GM19025 (cell line): ENCODE measurements at regions not wholly inside any gene's neighbourhood (a gene's known extent, or its start where the extent isn't known, plus 50 kb on each side); places are given as distances from the start of the nearest gene placed in this dataset.

Experiments used
- ATAC-seq: cut with Tn5 transposase; IDR thresholded peaks from one replicate; pipeline ENCODE4 v1.9.1; 2021; ENCODE audit warnings: mild to moderate bottlenecking, low read depth, moderate library complexity; ENCODE audit not compliant: unreplicated experiment

GRCh38 chr18:25962919-25963318, 127.5 kb downstream of the SS18 start:
- ATAC-seq: no peak

DNA sequence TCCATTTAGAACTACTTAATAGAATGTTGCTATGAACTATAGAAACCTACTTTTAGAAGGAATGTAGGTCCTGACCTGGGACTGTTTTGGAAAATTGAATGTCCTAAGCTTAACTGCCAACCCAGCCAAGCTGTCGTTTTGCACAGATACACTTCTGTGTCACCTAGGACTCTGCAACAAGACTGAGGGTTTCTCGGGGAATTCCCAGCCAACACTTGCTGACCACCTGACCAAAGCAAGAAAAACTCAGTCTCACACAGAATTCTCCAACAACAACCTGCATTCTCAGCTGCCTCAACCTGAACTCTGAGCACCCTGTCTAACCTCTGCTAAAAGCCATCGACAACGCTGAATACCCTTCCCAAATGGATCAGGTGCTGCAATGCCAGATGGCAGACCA, 128.2 kb downstream of the SS18 start:
- no peak for ATAC-seq

DNA sequence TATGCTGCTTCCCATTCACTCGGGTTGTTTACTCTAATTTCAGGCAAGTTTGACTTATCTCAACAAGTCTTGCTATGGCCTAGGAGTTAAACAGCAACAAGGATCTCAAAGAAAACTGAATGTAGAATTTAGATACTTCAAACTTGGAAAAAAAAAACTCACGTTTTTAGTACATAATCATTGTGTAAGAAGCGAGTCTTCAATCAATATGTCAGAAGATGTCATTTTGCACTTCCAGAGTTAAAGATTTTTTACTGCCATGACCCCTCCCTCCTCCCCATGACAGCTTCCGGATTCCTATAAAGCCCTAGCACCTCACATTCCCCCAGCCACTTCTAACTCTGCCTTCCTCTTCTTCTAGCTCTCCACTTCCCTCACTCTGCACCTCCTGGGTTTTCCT, 133.4 kb downstream of the SS18 start:
- ATAC-seq: no peak

DNA sequence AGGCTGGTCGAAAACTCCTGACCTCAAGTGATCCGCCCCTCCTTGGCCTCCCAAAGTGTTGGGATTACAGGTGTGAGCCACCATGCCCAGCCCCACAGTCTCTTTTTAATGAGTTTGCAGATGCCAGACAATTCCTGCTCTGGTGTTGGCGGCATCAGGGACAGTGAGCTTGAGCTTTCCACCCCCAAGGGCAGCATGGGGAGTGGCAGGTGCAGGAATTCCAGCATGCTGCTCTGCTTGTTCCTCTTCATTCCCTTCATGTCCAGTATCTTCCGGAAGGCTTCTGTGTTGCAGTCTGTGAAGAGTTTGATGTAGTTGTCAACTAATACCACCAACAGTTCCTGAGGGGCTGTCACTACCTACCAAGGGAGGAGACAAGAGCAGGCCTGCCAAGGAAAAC, 137.3 kb downstream of the SS18 start:
- ATAC-seq: no peak

DNA sequence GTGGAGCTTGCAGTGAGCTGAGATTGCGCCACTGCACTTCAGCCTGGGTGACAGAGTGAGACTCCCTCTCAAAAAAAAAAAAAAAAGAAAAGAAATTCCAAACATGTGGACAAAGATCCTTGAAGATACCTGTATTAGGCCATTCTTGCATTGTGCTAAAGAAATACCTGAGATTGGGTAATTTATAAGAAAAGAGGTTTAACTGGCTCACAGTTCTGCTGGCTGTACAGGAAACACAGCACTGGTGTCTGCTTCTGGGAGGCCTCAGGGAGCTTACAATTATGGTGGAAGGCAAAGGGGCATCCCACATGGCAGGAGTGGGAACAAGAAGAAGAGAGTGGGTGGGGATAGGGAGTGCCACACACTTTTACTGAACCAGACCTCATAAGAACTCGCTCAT, 140.1 kb downstream of the SS18 start:
- no peak for ATAC-seq

GRCh38 chr18:25946540-25946939, 143.9 kb downstream of the SS18 start:
- no peak for ATAC-seq

GRCh38 chr18:25935356-25935755, 155.1 kb downstream of the SS18 start:
- no peak for ATAC-seq

GRCh38 chr18:25931126-25931525, 159.3 kb downstream of the SS18 start:
- no peak for ATAC-seq

DNA sequence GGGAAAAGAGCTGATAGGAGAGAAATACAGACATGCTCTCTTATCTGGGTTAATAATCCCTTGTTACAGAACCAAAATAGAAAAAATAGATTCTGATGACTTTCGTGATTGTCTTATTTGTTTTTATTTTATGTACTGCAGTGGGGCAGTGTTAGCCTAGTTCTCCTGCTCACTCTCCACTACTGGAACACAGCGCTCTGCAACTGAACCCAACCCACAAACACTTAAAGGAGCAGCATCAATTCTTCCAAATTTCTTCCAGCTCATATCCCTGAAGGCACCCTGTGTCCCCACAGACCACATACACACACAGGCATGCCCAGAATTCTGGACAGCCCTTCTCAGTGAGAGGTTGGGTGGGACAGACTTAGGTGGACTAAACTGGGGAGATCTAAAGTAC, 160.6 kb downstream of the SS18 start:
- ATAC-seq: no peak

GRCh38 chr18:25927830-25928229, 162.6 kb downstream of the SS18 start:
- no peak for ATAC-seq

DNA sequence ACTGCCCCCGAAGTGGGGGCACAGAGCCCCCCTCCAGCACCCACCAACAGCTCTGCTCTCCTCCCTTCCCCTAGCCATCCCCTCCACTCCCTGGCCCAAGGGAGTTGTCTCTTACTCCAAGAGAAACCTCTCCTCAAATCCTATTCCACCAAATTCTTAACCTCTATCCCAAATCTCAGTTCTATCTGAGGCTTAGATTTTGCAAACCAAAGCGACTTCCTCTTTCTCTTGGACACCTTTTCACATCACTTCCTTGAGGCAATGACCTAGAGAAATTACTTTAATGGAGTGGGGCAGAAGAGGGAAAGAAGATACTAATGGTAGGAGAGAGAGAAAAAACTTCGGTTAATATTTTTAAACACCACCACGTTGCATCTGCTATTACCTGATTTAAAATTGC, 167.2 kb downstream of the SS18 start:
- no peak for ATAC-seq

- peak; percentile 74 for ATAC-seq
These were observed 168.6 kb downstream of the SS18 start for GRCh38 chr18:25921677-25922421.

DNA sequence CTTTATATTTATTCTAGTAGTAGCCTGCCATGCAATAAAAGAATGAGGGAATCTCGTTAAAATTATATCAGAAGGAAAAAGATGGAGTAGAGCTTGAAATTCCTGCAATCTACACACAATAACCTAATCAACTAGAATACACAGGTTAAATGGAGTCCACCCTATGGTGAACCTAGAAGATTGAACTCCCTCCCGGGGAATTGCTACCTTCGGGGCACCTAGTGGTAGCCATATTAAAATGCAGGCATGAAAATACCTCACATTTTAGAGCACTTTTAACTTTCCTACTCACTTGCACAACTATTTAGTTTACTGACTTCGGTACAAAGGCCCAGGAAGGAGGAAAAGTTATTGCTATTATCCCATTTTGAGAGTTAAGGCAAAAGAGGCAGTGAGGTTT, 174.5 kb downstream of the SS18 start:
- no peak for ATAC-seq

DNA sequence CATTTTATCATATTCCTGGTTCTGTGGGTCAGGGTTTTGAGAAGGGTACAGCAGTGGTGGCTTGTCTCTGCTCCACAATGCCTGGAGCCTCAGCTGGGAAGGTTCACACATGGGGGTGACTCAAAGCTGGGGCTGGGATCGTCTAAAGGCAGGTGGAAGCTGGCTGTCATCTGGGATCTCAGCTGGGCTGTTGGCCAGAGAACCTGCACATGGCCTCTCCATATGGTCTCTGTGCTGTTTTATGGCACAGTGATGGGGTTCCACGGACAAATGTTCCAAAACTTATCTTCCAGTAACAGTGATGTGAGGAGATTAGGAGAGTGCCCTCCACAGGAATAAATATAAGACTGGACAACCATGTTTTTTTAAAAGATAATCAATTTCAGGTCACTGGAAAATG, 191.4 kb downstream of the SS18 start:
- no peak for ATAC-seq

DNA sequence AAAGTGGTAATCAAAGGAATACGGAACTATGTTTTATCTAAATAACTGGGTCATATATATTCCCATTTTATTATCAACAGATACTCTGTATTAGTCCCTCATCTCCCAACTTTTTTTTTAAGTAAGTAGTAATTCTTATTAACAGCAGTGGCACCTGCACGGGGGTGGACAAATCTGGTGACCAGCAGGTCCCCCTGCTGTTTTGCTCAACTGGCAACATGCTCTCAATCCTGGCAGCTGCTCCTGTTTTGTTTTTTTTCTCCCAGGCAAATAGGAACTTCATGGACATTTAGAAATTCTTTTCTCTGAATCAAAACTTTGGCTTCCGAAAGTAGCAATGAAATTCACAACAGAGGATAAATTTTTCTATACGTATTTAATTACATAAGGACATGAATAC, 193.5 kb downstream of the SS18 start:
- ATAC-seq: no peak

- no peak for ATAC-seq
These were observed 194.1 kb downstream of the SS18 start for GRCh38 chr18:25896178-25896780.

GRCh38 chr18:25895518-25895917, 194.9 kb downstream of the SS18 start:
- no peak for ATAC-seq

DNA sequence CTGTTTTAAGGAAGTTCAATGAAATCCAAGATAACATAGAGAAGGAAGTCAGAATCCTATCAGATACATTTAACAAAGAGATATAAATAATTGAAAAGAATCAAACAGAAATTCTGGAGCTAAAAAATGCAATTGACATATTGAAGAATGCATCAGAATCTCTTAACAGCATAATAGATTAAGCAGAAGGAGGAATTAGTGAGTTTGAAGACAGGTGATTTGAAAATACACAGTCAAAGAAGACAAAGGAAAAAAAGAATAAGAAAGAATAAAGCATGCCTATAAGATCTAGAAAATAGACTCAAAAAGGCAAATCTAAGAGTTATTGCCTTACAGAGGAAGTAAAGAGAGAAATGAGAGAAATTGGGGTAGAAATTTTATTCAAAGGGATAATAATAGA, 204.1 kb downstream of the SS18 start:
- no peak for ATAC-seq

- ATAC-seq: no peak
These were observed 207.3 kb downstream of the SS18 start for GRCh38 chr18:25883091-25883490.

DNA sequence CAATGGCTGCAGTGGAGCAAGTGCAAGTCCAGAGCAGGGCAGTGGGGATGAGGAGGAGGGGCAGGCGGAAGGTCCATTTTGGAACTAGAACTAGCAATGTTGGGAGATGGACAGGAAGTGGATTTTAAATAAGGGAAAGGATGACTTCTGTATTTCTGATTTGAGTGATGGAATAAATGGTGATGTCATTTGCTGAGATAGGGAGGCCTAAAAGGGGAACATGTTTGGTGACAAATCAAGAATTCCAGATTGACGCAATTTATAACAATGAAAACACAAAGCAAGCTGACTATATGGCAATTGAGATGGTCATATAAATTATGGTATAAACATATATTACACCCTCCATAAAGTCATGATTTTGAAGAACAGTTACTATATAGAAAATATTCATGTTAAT, 209.3 kb downstream of the SS18 start:
- no peak for ATAC-seq

DNA sequence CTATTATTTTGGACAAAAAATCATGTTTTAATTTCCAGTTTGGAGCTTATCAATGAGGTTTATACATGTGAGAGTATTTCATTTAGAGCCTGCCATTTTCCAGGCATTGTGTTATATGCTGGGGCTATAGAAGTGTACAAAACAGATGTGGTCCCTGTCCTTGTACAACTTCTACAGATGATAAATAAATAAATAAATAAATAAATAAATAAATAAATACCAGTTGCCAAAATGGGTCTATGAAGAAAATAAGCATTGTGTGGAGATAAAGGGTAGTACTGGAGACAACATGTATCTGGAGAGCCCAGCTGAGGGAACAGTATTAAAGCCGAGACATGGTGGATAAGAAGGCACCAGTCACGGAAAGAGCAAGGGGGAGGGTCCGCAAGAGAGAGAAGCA, 210.0 kb downstream of the SS18 start:
- no peak for ATAC-seq

- ATAC-seq: no peak
These were observed 214.0 kb downstream of the SS18 start for GRCh38 chr18:25876330-25876948.
